Colonic mucosa (tissue), 4 donors: ENCODE measurements at regions not wholly inside any gene's neighbourhood (a gene's known extent, or its start where the extent isn't known, plus 50 kb on each side); places are given as distances from the start of the nearest gene placed in this dataset.

Experiments used
- DNase-seq: peaks from one replicate; pipeline ENCODE4 v3.0.0-alpha.2; 2020
- H3K27ac ChIP-seq: fragments of 200-600 bp; one replicate; pipeline ENCODE4 v1.8.0; 2021
- H3K27me3 ChIP-seq: fragments of 200-600 bp; one replicate; pipeline ENCODE4 v1.8.0; 2021
- H3K36me3 ChIP-seq: fragments of 200-600 bp; one replicate; pipeline ENCODE4 v1.8.0; 2021
- H3K4me1 ChIP-seq: fragments of 200-600 bp; one replicate; pipeline ENCODE4 v1.8.0; 2021; ENCODE audit warnings: mild to moderate bottlenecking
- H3K4me3 ChIP-seq: fragments of 200-600 bp; one replicate; pipeline ENCODE4 v1.8.0; 2021
- H3K9ac ChIP-seq, 2 donors: one replicate each; pipeline ENCODE4 v1.7.0; 2013; ENCODE audit warnings: control low read depth in 2 of 2, low read depth in 2 of 2, low read length in 2 of 2
- H3K9me3 ChIP-seq: fragments of 200-600 bp; one replicate; pipeline ENCODE4 v1.8.0; 2021
- intact Hi-C: fragments of 100-400 bp; cut with DNase I; formaldehyde crosslinking; loops from one replicate; pipeline ENCODE4 v1.14.1; 2022
- TF ChIP-seq, protein P1 (sequence below): fragments of 200-600 bp; IDR thresholded peaks from one replicate; pipeline ENCODE4 v1.8.0; 2022; ENCODE audit warnings: antibody characterized with exemption, mild to moderate bottlenecking
- donor health status: healthy.
- donor health status: DM: no; HTN: no; CAD: no.
- donor health status: DM: no; HTN: no; CAD: no.

DNA sequence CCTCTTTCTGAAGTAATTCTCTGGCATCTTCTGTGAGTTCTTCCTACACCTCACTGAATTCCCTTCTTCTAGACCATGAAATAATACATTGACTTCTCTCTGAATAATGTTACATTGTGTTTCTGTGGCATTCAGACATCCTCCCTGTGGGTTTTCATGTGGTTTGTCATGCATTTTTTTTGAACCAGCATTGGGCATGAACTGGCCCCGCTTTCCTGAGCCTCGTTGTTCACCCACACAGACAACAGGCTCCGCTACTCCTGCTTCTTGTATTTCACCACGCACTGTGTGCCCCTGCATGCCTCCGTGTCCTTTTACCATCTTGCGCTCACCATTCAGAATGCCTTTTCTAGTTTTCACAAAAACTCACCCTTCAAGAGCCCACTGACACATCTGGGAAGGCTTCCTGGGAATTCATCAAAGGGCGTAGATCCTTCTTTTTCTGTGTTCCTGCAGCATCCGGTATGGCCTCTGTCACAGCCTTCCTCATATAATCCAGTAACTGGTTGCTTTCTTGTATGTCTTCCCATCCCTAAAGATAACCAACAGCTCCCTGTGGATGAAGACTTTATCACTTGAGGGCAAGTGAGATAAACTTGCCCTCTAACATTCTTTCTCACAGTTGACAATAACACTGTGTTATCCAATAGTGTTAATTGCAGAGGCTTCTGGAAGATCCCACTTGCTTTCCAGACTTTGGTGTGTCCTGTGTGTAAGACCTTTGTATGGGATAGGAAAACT, 51.5 kb upstream of the ADAMTSL1 start:
- H3K27ac ChIP-seq = no peak overlapping the region
- H3K9ac ChIP-seq = no peak overlapping the region
- no peaks in the 10 kb centered on the region for H3K4me1 ChIP-seq
- H3K9me3 ChIP-seq = no peaks in the 10 kb centered on the region
- no peaks in the 10 kb centered on the region for H3K36me3 ChIP-seq
- no peak for DNase-seq
- intact Hi-C loops = no loop called here
- H3K4me3 ChIP-seq = no peak overlapping the region
- TF ChIP-seq, protein P1, sequence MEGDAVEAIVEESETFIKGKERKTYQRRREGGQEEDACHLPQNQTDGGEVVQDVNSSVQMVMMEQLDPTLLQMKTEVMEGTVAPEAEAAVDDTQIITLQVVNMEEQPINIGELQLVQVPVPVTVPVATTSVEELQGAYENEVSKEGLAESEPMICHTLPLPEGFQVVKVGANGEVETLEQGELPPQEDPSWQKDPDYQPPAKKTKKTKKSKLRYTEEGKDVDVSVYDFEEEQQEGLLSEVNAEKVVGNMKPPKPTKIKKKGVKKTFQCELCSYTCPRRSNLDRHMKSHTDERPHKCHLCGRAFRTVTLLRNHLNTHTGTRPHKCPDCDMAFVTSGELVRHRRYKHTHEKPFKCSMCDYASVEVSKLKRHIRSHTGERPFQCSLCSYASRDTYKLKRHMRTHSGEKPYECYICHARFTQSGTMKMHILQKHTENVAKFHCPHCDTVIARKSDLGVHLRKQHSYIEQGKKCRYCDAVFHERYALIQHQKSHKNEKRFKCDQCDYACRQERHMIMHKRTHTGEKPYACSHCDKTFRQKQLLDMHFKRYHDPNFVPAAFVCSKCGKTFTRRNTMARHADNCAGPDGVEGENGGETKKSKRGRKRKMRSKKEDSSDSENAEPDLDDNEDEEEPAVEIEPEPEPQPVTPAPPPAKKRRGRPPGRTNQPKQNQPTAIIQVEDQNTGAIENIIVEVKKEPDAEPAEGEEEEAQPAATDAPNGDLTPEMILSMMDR = no peak
- H3K27me3 ChIP-seq = no peaks in the 10 kb centered on the region

DNA sequence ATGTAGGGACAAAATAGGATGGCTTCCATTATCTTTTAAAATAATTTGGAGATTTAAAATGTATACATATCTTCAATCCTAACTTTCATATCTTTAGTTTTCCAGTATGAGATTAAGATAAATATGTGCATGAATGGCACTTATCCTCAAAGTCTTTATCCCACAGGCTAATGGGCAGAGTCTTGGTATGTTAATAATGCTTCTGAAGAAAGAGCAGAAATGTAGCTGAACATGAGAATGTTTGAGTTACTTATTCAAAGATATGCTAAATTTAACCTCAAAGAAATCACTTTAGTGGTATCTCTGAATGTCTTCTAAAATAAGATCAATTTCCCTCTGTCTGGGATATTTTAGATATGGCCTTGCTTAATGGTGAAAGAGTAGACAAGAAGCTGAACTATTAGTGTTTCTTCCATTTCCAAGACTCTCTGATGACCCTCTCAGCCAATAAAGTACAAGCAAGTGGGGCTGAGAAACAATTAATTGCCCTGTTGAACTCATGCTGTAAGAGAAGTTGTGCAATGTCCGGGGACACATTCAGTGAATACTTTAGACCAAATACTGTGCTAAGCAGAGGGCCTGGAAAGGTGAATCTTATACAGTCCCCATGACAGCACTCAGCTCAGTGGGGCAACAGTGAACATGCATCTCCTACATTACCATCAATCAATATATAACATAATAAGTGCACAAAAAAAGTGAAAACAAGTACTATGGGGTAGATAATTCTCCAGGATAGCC, 50.0 kb upstream of the ADAMTSL1 start:
- H3K4me3 ChIP-seq = no peak overlapping the region
- H3K9me3 ChIP-seq = no peaks in the 10 kb centered on the region
- no peak for DNase-seq
- H3K36me3 ChIP-seq = no peaks in the 10 kb centered on the region
- intact Hi-C loops = no loop called here
- no peaks in the 10 kb centered on the region for H3K27me3 ChIP-seq
- no peak overlapping the region for H3K27ac ChIP-seq
- no peaks in the 10 kb centered on the region for H3K4me1 ChIP-seq
- TF ChIP-seq, protein P1 = no peak
- H3K9ac ChIP-seq = no peak overlapping the region
